Uterus (tissue), 3 donors: ENCODE measurements at regions not wholly inside any gene's neighbourhood (a gene's known extent, or its start where the extent isn't known, plus 50 kb on each side); places are given as distances from the start of the nearest gene placed in this dataset.

ENCODE experiments used
- DNase-seq, 2 donors: peaks; one replicate each; pipeline ENCODE4 v3.0.0-alpha.2; 2019 to 2020
- H3K27ac ChIP-seq, 2 donors: fragments of 200-600 bp; sonication (generic); 1 replicate in 1 of 2; 2 replicates in 1 of 2; pipeline ENCODE4 v1.5.1; 2016 to 2018
- H3K27me3 ChIP-seq, 2 donors: fragments of 200-600 bp; sonication (generic); one replicate each; pipeline ENCODE4 v1.5.1; 2018 to 2019; ENCODE audit warnings: control low read depth in 1 of 2
- H3K36me3 ChIP-seq, 2 donors: fragments of 200-600 bp; sonication (generic); one replicate each; pipeline ENCODE4 v1.5.1; 2019; ENCODE audit warnings: control low read depth in 1 of 2
- H3K4me1 ChIP-seq, 2 donors: fragments of 200-600 bp; sonication (generic); one replicate each; pipeline ENCODE4 v1.5.1; 2018 to 2019; ENCODE audit warnings: control low read depth in 1 of 2
- H3K4me3 ChIP-seq, 2 donors: fragments of 200-600 bp; sonication (generic); 1 replicate in 1 of 2; 2 replicates in 1 of 2; pipeline ENCODE4 v1.5.1; 2018 to 2019; ENCODE audit warnings: mild to moderate bottlenecking in 1 of 2
- H3K9me3 ChIP-seq, 2 donors: fragments of 200-600 bp; sonication (generic); one replicate each; pipeline ENCODE4 v1.5.1; 2019; ENCODE audit warnings: control low read depth in 1 of 2
- CTCF ChIP-seq, 4 experiments: fragments of 200-600 bp in 2 of 4; fragments of 450-650 bp in 2 of 4; sonication (generic) in 2 of 4; IDR thresholded peaks; one replicate each; pipeline ENCODE4 v1.5.1; 2016 to 2019; ENCODE audit warnings: antibody characterized with exemption in 4 of 4, mild to moderate bottlenecking in 2 of 4, moderate library complexity in 1 of 4
- POLR2A ChIP-seq, 2 donors: fragments of 450-650 bp; IDR thresholded peaks; one replicate each; pipeline ENCODE4 v1.6.1; 2016; ENCODE audit warnings: antibody characterized with exemption in 2 of 2, mild to moderate bottlenecking in 1 of 2, moderate library complexity in 1 of 2
- intact Hi-C: fragments of 100-400 bp; cut with DNase I; formaldehyde crosslinking; loops from one replicate; pipeline ENCODE4 v1.15.1; 2023; ENCODE audit warnings: low total_unique reads
- donor health status: DM: yes; HTN: yes; CAD: no.

GRCh38 chr17:5931616-5932015 is 138.6 kb upstream of the WSCD1 start:
- Histone ChIP-seq H3K4me1 (no peaks in the 10 kb centered on the region), H3K27ac (no peak overlapping the region), H3K9me3 (no peaks in the 10 kb centered on the region), H3K4me3 (no peak overlapping the region), H3K27me3 (no peaks in the 10 kb centered on the region), H3K36me3 (no peaks in the 10 kb centered on the region)
- TF ChIP-seq CTCF (IDR thresholded peaks at IDR 0.05) (no peak), POLR2A (IDR thresholded peaks at IDR 0.05) (no peak)
- DNase-seq = no peak
- intact Hi-C loops = no loop called here

DNA sequence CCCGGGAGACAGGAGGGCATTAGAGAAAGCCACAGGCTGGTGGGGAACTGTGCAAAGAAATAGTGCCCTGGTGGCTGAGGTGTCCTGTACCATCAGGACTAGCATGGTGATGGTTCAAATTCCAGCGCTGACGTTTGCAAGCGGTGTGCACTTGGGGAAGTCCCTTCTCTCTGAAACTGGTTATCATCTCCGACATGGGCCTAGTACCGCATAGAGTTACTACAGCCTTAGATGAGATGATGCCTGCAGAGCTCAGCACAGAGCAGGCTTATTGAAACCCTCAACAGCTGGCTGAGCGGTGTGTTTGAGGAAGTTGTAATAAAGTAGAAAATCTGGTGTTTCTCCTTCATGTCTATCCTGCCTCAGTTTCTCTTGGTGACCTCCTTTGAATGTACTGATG is 136.7 kb upstream of the WSCD1 start:
- Histone ChIP-seq H3K4me1 (no peaks in the 10 kb centered on the region), H3K27ac (no peak overlapping the region), H3K27me3 (no peaks in the 10 kb centered on the region), H3K4me3 (no peak overlapping the region), H3K36me3 (no peaks in the 10 kb centered on the region), H3K9me3 (no peaks in the 10 kb centered on the region)
- intact Hi-C loops = no loop called here
- no peak for TF ChIP-seq CTCF (IDR thresholded peaks at IDR 0.05)
- TF ChIP-seq POLR2A (IDR thresholded peaks at IDR 0.05) = no peak
- no peak for DNase-seq

- H3K4me3 ChIP-seq = no peak overlapping the region
- no peaks in the 10 kb centered on the region for H3K9me3 ChIP-seq
- H3K27ac ChIP-seq = no peak overlapping the region
- no peaks in the 10 kb centered on the region for H3K27me3 ChIP-seq
- no peak for TF ChIP-seq POLR2A (IDR thresholded peaks at IDR 0.05)
- no peak for TF ChIP-seq CTCF (IDR thresholded peaks at IDR 0.05)
- no peaks in the 10 kb centered on the region for H3K36me3 ChIP-seq
- DNase-seq = no peak
- intact Hi-C loops = no loop called here
- no peaks in the 10 kb centered on the region for H3K4me1 ChIP-seq
These were observed 128.9 kb upstream of the WSCD1 start for GRCh38 chr17:5941258-5941657.

- Histone ChIP-seq H3K4me3 (no peak overlapping the region), H3K9me3 (no peaks in the 10 kb centered on the region), H3K27me3 (no peaks in the 10 kb centered on the region), H3K27ac (no peak overlapping the region), H3K4me1 (no peaks in the 10 kb centered on the region), H3K36me3 (no peaks in the 10 kb centered on the region)
- DNase-seq = no peak
- no peak for TF ChIP-seq CTCF (IDR thresholded peaks at IDR 0.05)
- intact Hi-C loops = no loop called here
These were observed 127.5 kb upstream of the WSCD1 start for GRCh38 chr17:5942687-5943086.

- DNase-seq = no peak
- Histone ChIP-seq H3K4me3 (no peak overlapping the region), H3K4me1 (no peaks in the 10 kb centered on the region), H3K27ac (no peak overlapping the region), H3K36me3 (no peaks in the 10 kb centered on the region), H3K9me3 (no peaks in the 10 kb centered on the region), H3K27me3 (no peaks in the 10 kb centered on the region)
- no peak for TF ChIP-seq CTCF (IDR thresholded peaks at IDR 0.05)
- TF ChIP-seq POLR2A (IDR thresholded peaks at IDR 0.05) = no peak
- intact Hi-C loops = no loop called here
These were observed 126.9 kb upstream of the WSCD1 start for GRCh38 chr17:5943232-5943631.
